NCI-H187 (cell line): ENCODE measurements at regions not wholly inside any gene's neighbourhood (a gene's known extent, or its start where the extent isn't known, plus 50 kb on each side); places are given as distances from the start of the nearest gene placed in this dataset.

Source experiments
- DNase-seq, 2 experiments: peaks; one replicate each; lab custom pipeline; 2025; lab: John Stamatoyannopoulos, UW

GRCh38 chr18:67735506-67735905 is 219.0 kb upstream of the DSEL start:
- DNase-seq: no peak

DNA sequence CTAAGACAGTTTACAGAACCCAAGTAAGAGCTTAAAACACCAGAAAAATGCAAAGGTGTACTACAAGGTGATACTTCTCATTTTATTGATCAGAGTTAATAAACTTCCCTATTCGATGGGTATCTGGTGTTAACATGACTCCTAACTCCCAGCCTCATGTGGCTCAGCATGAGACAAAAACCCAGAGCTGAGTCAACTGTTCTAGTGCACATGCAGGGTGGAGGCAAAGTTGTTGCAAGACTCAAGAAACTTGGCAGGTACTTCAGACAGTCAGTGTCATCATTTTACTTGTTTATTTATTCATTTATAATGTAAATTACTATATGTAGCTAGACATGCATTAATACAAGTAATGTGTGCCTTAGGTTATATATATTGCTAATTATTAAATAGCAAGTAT is 216.6 kb upstream of the DSEL start:
- no peak for DNase-seq

GRCh38 chr18:67731851-67732250 is 215.3 kb upstream of the DSEL start:
- DNase-seq: no peak

DNA sequence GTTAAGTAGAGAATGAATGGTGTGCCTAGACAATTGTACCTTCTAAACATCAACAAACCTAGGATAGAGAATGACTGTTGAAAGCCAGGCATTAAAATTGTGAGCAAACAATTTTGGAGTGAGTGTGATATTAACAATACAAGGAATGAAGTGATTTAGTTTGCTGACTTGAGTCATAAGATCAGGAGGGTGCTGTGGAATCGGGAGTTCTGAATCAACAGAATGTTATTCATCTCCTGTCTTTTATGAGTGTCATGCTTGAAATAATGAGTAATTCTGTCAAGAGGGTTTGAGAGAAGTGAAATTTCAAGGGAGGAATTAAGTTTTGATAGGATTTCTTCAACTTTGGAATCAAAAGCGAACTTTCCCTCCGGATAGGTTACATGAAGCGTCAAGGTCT is 214.4 kb upstream of the DSEL start:
- no peak for DNase-seq

DNA sequence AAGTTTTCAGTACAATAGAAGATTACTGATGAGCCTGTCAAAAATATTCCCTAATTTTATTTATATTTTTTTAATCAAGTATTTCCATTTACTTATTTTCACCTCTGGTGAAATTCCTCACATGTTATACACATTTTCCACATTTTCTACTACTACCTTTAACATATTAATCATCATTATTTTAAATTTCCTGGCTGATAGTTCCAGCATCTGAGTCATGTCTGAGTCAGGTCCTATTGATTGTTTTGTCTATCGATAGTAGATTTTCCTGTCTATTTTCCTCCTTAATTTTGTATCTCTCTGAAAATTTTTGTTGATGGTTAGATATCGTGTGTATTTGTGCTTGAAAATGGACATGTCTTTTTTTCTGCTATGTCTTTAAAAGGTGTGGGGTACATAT is 211.8 kb upstream of the DSEL start:
- DNase-seq: no peak

- DNase-seq: no peak
Measured at GRCh38 chr18:67726882-67727281, 210.4 kb upstream of the DSEL start.

DNA sequence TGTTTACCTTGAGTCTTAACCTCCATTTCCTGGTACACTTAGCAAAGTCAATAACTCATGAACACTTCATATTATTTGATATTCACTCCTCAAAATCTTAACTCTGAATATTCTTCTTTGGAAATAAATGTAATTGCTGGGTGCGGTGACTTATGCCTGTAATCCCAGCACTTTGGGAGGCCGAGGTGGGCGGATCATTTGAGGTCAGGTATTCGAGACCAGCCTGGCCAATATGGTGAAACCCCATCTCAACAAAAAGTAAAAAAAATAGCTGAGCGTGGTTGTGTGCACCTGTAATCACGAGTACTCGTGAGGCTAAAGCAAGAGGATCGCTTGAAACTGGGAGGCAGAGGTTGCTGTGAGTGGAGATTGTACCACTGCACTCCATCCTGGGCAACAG is 201.3 kb upstream of the DSEL start:
- DNase-seq: no peak

DNA sequence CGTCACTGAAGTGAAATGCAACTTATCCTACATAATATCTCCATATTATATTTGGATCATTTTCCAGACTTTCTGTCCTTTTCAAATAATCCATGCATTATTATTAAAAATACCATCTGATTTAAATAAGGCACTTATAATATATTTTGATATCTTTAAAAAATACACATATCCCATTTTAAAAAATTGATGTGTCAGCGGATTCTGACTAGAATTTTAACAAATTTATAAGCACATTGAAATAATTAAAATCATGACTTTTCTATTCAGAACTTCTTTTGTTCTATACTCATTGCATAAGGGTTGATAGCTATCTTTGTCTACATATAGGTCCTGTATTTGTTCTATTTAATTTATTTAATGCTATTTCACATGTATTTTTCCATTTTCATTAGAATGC is 199.0 kb upstream of the DSEL start:
- DNase-seq: no peak

- no peak for DNase-seq
Measured at GRCh38 chr18:67710639-67711038, 194.1 kb upstream of the DSEL start.

- no peak for DNase-seq
Measured at GRCh38 chr18:67705748-67706147, 189.2 kb upstream of the DSEL start.

- DNase-seq: no peak
Measured at GRCh38 chr18:67695684-67696083, 179.2 kb upstream of the DSEL start.

- DNase-seq: no peak
Measured at GRCh38 chr18:67694787-67695186, 178.3 kb upstream of the DSEL start.

GRCh38 chr18:67692811-67693210 is 176.3 kb upstream of the DSEL start:
- DNase-seq: no peak

GRCh38 chr18:67682516-67682915 is 166.0 kb upstream of the DSEL start:
- no peak for DNase-seq

GRCh38 chr18:67677489-67677888 is 161.0 kb upstream of the DSEL start:
- DNase-seq: no peak

DNA sequence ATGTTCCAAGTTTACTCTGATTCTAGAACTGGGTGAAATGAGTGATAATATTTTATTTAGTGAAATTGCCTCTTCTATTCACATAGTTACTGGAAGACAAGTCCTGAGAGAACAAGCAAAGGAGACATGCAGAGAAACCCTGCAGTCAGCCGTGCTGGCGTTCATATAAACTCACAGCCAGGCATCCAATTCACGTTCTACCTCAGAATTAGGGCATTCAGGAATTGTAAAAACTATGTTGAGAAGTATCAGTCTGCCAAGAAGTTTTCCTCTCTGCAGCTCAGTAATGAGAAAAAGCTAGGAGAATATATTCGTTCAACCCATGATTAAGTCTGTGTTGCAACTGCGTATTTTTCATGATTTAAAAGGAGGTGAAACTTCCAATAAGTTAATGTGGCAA is 156.2 kb upstream of the DSEL start:
- no peak for DNase-seq

GRCh38 chr18:67672155-67672554 is 155.6 kb upstream of the DSEL start:
- no peak for DNase-seq

GRCh38 chr18:67670024-67670543 is 153.6 kb upstream of the DSEL start:
- no peak for DNase-seq

- DNase-seq: no peak
Measured at GRCh38 chr18:67665266-67665665, 148.7 kb upstream of the DSEL start.

GRCh38 chr18:67662996-67663395 is 146.5 kb upstream of the DSEL start:
- DNase-seq: no peak

GRCh38 chr18:67661555-67661954 is 145.0 kb upstream of the DSEL start:
- no peak for DNase-seq

GRCh38 chr18:67654101-67654500 is 137.6 kb upstream of the DSEL start:
- DNase-seq: no peak

DNA sequence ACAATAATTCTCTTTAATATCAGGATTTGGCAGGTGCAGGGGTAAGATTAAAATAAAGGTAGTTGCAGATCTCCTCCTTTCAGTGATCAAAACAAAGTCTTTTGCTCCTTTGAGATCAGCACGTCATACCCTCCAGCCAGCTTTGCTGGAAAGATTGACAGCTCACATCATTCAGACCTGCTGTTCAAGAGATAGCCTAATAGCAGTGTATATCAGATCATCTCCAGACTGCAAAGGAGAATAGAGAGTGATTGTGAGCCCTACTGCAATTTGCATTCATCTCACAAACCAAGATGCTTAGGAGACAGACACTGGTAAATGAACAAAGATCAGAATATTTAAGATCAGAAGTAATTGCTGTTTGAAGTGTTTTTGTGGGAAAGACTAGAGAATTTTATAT is 135.8 kb upstream of the DSEL start:
- no peak for DNase-seq

- DNase-seq: no peak
Measured at GRCh38 chr18:67651438-67651837, 134.9 kb upstream of the DSEL start.
